ENCODE measurements at regions not wholly inside any gene's neighbourhood (a gene's known extent, or its start where the extent isn't known, plus 50 kb on each side); places are given as distances from the start of the nearest gene placed in this dataset.

DNA sequence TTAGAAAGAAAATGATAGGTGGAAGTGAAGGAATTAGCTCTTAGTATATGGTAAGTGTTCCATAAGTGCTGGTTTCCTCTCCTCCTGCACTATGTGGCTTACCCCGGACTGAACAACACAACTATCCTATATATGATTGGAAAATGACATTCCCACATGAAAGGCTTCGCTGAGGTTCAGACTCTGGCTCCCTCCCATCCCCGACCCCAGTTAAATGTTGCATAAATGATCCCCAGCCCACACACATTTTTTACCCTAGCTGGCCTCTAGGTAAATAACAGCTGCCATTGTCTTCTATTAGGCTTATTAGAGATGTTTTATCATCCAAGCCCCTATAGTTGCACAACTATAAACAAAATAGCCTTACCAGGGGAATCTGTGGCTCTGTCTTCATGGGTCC is 495.6 kb upstream of the CDH11 start:
- Mint-ChIP-seq H3K4me3 (no peak overlapping the region), H3K4me1 (no peaks in the 10 kb centered on the region), H3K27ac (no peak overlapping the region), H3K36me3 (no peaks in the 10 kb centered on the region), H3K9me3 (peaks cover 2 to 12% (median 10%) of the 10 kb centered on the region in 3 donors), H3K27me3 (no peaks in the 10 kb centered on the region)
- ChIA-PET CTCF (no interaction called here), POLR2A (no interaction called here)
- Histone ChIP-seq H3K4me3 (ENCODE audit: control insufficient read depth in 1 of 2, extremely low read depth in 1 of 2, low read length in 1 of 2) (no peak overlapping the region), H3K36me3 (ENCODE audit: control insufficient read depth in 2 of 2, extremely low read depth in 1 of 2, insufficient read depth in 1 of 2, low read length in 1 of 2) (no peaks in the 10 kb centered on the region), H3K27ac (ENCODE audit: low read length) (no peak overlapping the region), H3K9me3 (no peaks in the 10 kb centered on the region), H3K27me3 (replicated peaks in 1 of 2; ENCODE audit: control insufficient read depth in 2 of 2, extremely low read depth in 1 of 2, insufficient read depth in 2 of 2, low read length in 1 of 2) (no peaks in the 10 kb centered on the region), H3K4me1 (ENCODE audit: control insufficient read depth in 1 of 2, extremely low read depth in 1 of 2, insufficient read depth in 2 of 2, low read length in 2 of 2) (no peaks in the 10 kb centered on the region)
- WGBS (ENCODE audit: insufficient coverage), result 60% methylated on average over 1 of the region's 3 CpGs
- ATAC-seq (replicated peaks in 1 of 4), result no peak
- DNase-seq, result no peak

DNA sequence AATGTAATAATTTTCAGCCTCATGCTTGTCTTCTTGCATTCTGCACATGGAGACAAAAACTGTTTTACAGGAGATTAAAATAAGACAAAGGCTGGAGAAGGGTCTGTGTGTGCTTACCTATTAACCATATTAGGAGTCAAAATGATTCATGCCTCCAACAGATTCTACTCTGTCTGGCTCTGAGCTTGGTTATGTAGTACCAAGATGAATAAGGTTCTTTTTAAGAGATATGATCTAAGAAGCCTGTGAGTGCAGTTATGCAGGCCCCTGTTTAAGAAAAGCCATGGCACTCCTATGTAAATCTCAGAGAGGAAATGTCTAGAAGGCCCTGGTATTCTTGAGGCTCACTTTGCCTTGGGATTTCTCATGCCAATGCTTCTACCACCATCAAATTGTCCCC is 486.6 kb upstream of the CDH11 start:
- H3K4me1 Mint-ChIP-seq, result no peaks in the 10 kb centered on the region
- H3K27me3 ChIP-seq (replicated peaks in 1 of 2; ENCODE audit: control insufficient read depth in 2 of 2, extremely low read depth in 1 of 2, insufficient read depth in 2 of 2, low read length in 1 of 2), result no peaks in the 10 kb centered on the region
- H3K27ac Mint-ChIP-seq, result no peak overlapping the region
- H3K4me3 Mint-ChIP-seq, result no peak overlapping the region
- ATAC-seq (replicated peaks in 1 of 4) (no peak), DNase-seq (no peak)
- no peak overlapping the region for H3K27ac ChIP-seq (ENCODE audit: low read length)
- no peaks in the 10 kb centered on the region for H3K36me3 ChIP-seq (ENCODE audit: control insufficient read depth in 2 of 2, extremely low read depth in 1 of 2, insufficient read depth in 1 of 2, low read length in 1 of 2)
- no peaks in the 10 kb centered on the region for H3K9me3 ChIP-seq
- H3K4me3 ChIP-seq (ENCODE audit: control insufficient read depth in 1 of 2, extremely low read depth in 1 of 2, low read length in 1 of 2), result no peak overlapping the region
- ChIA-PET CTCF (no interaction called here), POLR2A (no interaction called here)
- H3K9me3 Mint-ChIP-seq, result peaks cover 11 to 17% (median 14%) of the 10 kb centered on the region in 3 donors
- H3K36me3 Mint-ChIP-seq, result no peaks in the 10 kb centered on the region
- no peaks in the 10 kb centered on the region for H3K4me1 ChIP-seq (ENCODE audit: control insufficient read depth in 1 of 2, extremely low read depth in 1 of 2, insufficient read depth in 2 of 2, low read length in 2 of 2)
- H3K27me3 Mint-ChIP-seq, result no peaks in the 10 kb centered on the region

DNA sequence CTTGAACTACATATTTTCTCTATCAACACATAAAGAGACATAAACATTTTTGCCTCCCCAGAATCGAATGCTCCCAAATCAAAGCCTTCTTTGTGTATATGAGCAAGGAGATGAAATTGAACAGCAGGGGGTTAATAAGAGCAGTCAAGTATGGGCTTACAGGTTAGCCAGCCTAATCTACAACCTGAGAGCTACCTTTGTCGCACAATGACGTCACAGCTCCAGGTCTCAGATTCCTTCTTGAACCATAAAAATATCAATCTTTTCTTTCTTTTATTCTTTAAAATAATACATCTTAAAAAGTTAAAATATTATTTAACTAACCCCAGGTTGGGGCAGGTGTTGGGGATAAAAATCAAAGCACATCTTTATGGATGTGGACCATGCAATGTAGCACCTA is 482.9 kb upstream of the CDH11 start:
- ChIA-PET POLR2A (no interaction called here), CTCF (no interaction called here)
- ATAC-seq (replicated peaks in 1 of 4) (no peak), DNase-seq (no peak)
- Mint-ChIP-seq H3K27ac (no peak overlapping the region), H3K27me3 (no peaks in the 10 kb centered on the region), H3K4me3 (no peak overlapping the region), H3K36me3 (no peaks in the 10 kb centered on the region), H3K9me3 (peaks cover 11 to 21% (median 16%) of the 10 kb centered on the region in 3 donors), H3K4me1 (no peaks in the 10 kb centered on the region)
- Histone ChIP-seq H3K4me1 (ENCODE audit: control insufficient read depth in 1 of 2, extremely low read depth in 1 of 2, insufficient read depth in 2 of 2, low read length in 2 of 2) (no peaks in the 10 kb centered on the region), H3K27ac (ENCODE audit: low read length) (no peak overlapping the region), H3K27me3 (replicated peaks in 1 of 2; ENCODE audit: control insufficient read depth in 2 of 2, extremely low read depth in 1 of 2, insufficient read depth in 2 of 2, low read length in 1 of 2) (no peaks in the 10 kb centered on the region), H3K36me3 (ENCODE audit: control insufficient read depth in 2 of 2, extremely low read depth in 1 of 2, insufficient read depth in 1 of 2, low read length in 1 of 2) (no peaks in the 10 kb centered on the region), H3K9me3 (no peaks in the 10 kb centered on the region), H3K4me3 (ENCODE audit: control insufficient read depth in 1 of 2, extremely low read depth in 1 of 2, low read length in 1 of 2) (no peak overlapping the region)
- no CpG with 5 or more reads among the region's 3 CpGs for WGBS (ENCODE audit: insufficient coverage)

DNA sequence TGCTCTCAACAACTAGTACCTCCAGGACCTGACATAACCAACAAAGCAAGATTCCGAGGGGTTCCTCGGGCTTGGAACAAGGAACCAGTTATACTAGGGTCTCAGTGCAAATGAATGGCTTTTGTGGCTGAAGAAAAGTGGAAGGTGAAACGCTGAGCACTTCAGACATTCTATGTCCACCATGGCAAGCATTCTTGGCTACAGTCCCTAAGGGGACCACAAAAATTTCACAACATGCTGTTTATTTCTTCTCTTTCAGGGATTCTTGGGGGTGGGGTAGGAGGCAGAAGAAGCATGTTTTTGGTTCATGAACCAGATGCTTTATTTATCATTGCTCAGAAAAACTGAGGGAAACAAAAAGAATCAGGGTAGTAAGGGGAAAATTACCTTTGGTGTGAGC is 479.9 kb upstream of the CDH11 start:
- no CpG with 5 or more reads among the region's 3 CpGs for WGBS (ENCODE audit: insufficient coverage)
- Histone ChIP-seq H3K27ac (ENCODE audit: low read length) (no peak overlapping the region), H3K36me3 (ENCODE audit: control insufficient read depth in 2 of 2, extremely low read depth in 1 of 2, insufficient read depth in 1 of 2, low read length in 1 of 2) (no peaks in the 10 kb centered on the region), H3K27me3 (replicated peaks in 1 of 2; ENCODE audit: control insufficient read depth in 2 of 2, extremely low read depth in 1 of 2, insufficient read depth in 2 of 2, low read length in 1 of 2) (no peaks in the 10 kb centered on the region), H3K4me3 (ENCODE audit: control insufficient read depth in 1 of 2, extremely low read depth in 1 of 2, low read length in 1 of 2) (no peak overlapping the region), H3K4me1 (ENCODE audit: control insufficient read depth in 1 of 2, extremely low read depth in 1 of 2, insufficient read depth in 2 of 2, low read length in 2 of 2) (no peaks in the 10 kb centered on the region), H3K9me3 (no peaks in the 10 kb centered on the region)
- Mint-ChIP-seq H3K9me3 (peaks cover 15 to 26% (median 23%) of the 10 kb centered on the region in 3 donors), H3K27me3 (no peaks in the 10 kb centered on the region), H3K4me3 (no peak overlapping the region), H3K27ac (no peak overlapping the region), H3K36me3 (no peaks in the 10 kb centered on the region), H3K4me1 (no peaks in the 10 kb centered on the region)
- CTCF ChIA-PET, result no interaction called here
- POLR2A ChIA-PET, result no interaction called here
- DNase-seq, result no peak
- no peak for ATAC-seq (replicated peaks in 1 of 4)

DNA sequence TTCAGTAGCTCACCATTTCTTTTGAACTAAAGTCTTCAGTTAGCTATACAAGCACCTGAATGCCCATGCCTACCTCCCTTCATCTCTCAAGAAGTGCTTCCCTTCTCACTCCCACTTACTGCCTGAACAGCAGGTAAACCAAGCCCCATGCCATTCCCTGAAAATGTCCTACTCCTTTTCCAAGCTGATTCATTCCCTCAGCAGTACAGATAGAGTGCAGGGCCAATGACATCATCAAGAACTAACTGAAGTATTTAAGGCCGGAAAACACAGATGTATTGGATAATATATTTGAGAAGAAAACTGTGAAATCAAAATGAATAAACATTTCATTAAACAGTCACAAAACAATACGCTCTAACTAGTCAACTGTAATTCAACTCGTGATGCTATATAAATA is 478.8 kb upstream of the CDH11 start:
- H3K4me1 ChIP-seq (ENCODE audit: control insufficient read depth in 1 of 2, extremely low read depth in 1 of 2, insufficient read depth in 2 of 2, low read length in 2 of 2), result no peaks in the 10 kb centered on the region
- no peaks in the 10 kb centered on the region for H3K36me3 Mint-ChIP-seq
- DNase-seq, result no peak
- ATAC-seq (replicated peaks in 1 of 4), result no peak
- H3K4me3 Mint-ChIP-seq, result no peak overlapping the region
- H3K27me3 ChIP-seq (replicated peaks in 1 of 2; ENCODE audit: control insufficient read depth in 2 of 2, extremely low read depth in 1 of 2, insufficient read depth in 2 of 2, low read length in 1 of 2), result no peaks in the 10 kb centered on the region
- no peak overlapping the region for H3K27ac ChIP-seq (ENCODE audit: low read length)
- WGBS (ENCODE audit: insufficient coverage), result no CpG with 5 or more reads among the region's 3 CpGs
- H3K9me3 Mint-ChIP-seq, result peaks cover 15 to 33% (median 30%) of the 10 kb centered on the region in 3 donors
- no peak overlapping the region for H3K4me3 ChIP-seq (ENCODE audit: control insufficient read depth in 1 of 2, extremely low read depth in 1 of 2, low read length in 1 of 2)
- POLR2A ChIA-PET, result no interaction called here
- H3K9me3 ChIP-seq, result no peaks in the 10 kb centered on the region
- no peak overlapping the region for H3K27ac Mint-ChIP-seq
- H3K27me3 Mint-ChIP-seq, result no peaks in the 10 kb centered on the region
- no peaks in the 10 kb centered on the region for H3K36me3 ChIP-seq (ENCODE audit: control insufficient read depth in 2 of 2, extremely low read depth in 1 of 2, insufficient read depth in 1 of 2, low read length in 1 of 2)
- H3K4me1 Mint-ChIP-seq, result no peaks in the 10 kb centered on the region
- CTCF ChIA-PET, result no interaction called here

DNA sequence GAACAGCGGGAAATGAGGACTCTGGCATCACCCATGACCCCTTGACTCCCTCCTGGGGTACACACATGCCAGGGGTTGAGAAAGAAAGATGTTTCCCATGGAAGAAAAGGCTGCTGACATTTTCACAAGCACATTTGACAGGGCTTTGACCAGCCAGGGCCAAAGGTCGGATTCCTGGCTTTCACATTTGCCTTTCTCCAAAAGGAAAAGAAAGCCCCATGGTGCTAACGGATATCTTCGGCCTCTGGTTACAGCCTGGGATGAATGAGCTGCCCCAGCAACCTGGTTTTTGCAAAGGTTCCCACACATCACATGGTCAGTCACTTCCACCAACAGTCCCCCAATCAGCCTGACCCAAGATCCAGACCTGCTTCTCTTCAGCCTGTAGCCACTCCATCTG is 478.2 kb upstream of the CDH11 start:
- ChIA-PET POLR2A (no interaction called here), CTCF (no interaction called here)
- Histone ChIP-seq H3K4me1 (ENCODE audit: control insufficient read depth in 1 of 2, extremely low read depth in 1 of 2, insufficient read depth in 2 of 2, low read length in 2 of 2) (no peaks in the 10 kb centered on the region), H3K27ac (ENCODE audit: low read length) (no peak overlapping the region), H3K9me3 (no peaks in the 10 kb centered on the region), H3K36me3 (ENCODE audit: control insufficient read depth in 2 of 2, extremely low read depth in 1 of 2, insufficient read depth in 1 of 2, low read length in 1 of 2) (no peaks in the 10 kb centered on the region), H3K4me3 (ENCODE audit: control insufficient read depth in 1 of 2, extremely low read depth in 1 of 2, low read length in 1 of 2) (no peak overlapping the region), H3K27me3 (replicated peaks in 1 of 2; ENCODE audit: control insufficient read depth in 2 of 2, extremely low read depth in 1 of 2, insufficient read depth in 2 of 2, low read length in 1 of 2) (no peaks in the 10 kb centered on the region)
- no peaks in the 10 kb centered on the region for H3K27me3 Mint-ChIP-seq
- no peaks in the 10 kb centered on the region for H3K36me3 Mint-ChIP-seq
- ATAC-seq (replicated peaks in 1 of 4), result no peak
- 63% methylated on average over 3 of the region's 4 CpGs for WGBS (ENCODE audit: insufficient coverage)
- no peak overlapping the region for H3K4me3 Mint-ChIP-seq
- no peaks in the 10 kb centered on the region for H3K4me1 Mint-ChIP-seq
- no peak for DNase-seq
- H3K27ac Mint-ChIP-seq, result no peak overlapping the region
- peaks cover 16 to 34% (median 31%) of the 10 kb centered on the region in 3 donors for H3K9me3 Mint-ChIP-seq

DNA sequence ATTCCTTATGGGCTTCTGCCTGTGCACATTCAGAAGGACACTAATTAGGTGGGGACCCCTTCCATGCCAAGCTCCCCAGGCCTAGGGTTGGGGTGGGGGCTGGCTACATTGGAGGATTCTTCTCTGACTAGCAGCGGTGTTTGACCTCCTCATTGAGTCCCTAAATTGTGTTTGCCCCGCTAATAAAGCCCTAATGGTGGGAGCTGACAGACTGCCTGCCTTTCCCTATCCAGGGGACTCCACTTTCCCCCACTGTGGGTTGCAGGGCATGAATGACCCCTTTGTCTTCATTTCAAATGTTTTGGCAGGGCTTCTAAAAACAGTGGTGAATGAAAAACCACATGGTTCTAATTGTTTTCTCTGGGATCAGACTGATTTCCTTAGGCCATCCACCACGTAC is 476.8 kb upstream of the CDH11 start:
- no peaks in the 10 kb centered on the region for H3K4me1 ChIP-seq (ENCODE audit: control insufficient read depth in 1 of 2, extremely low read depth in 1 of 2, insufficient read depth in 2 of 2, low read length in 2 of 2)
- Mint-ChIP-seq H3K27ac (no peak overlapping the region), H3K36me3 (no peaks in the 10 kb centered on the region), H3K27me3 (no peaks in the 10 kb centered on the region), H3K9me3 (peaks cover 12 to 36% (median 31%) of the 10 kb centered on the region in 3 donors), H3K4me3 (no peak overlapping the region), H3K4me1 (no peaks in the 10 kb centered on the region)
- H3K36me3 ChIP-seq (ENCODE audit: control insufficient read depth in 2 of 2, extremely low read depth in 1 of 2, insufficient read depth in 1 of 2, low read length in 1 of 2), result no peaks in the 10 kb centered on the region
- WGBS (ENCODE audit: insufficient coverage), result no CpG with 5 or more reads among the region's 3 CpGs
- no peaks in the 10 kb centered on the region for H3K27me3 ChIP-seq (replicated peaks in 1 of 2; ENCODE audit: control insufficient read depth in 2 of 2, extremely low read depth in 1 of 2, insufficient read depth in 2 of 2, low read length in 1 of 2)
- POLR2A ChIA-PET, result no interaction called here
- H3K4me3 ChIP-seq (ENCODE audit: control insufficient read depth in 1 of 2, extremely low read depth in 1 of 2, low read length in 1 of 2), result no peak overlapping the region
- no peaks in the 10 kb centered on the region for H3K9me3 ChIP-seq
- ATAC-seq (replicated peaks in 1 of 4) (no peak), DNase-seq (no peak)
- CTCF ChIA-PET, result no interaction called here
- H3K27ac ChIP-seq (ENCODE audit: low read length), result no peak overlapping the region

Data from T-cell (primary cell).